Neural progenitor cell (in vitro differentiated cells): ENCODE measurements at regions not wholly inside any gene's neighbourhood (a gene's known extent, or its start where the extent isn't known, plus 50 kb on each side); places are given as distances from the start of the nearest gene placed in this dataset.
"Not testable (repeated sequence)": the region's sequence is repeated elsewhere in the genome, so short reads cannot be mapped to it uniquely, and the experiment has no call there.

ENCODE experiments used
- DNase-seq: peaks from one replicate; pipeline ENCODE4 v3.0.0-alpha.2; 2016; ENCODE audit warnings: low spot score
- H2AFZ ChIP-seq: fragments of 200-600 bp; sonication (generic); replicated peaks from 2 replicates; pipeline ENCODE4 v1.6.1; 2016; ENCODE audit warnings: antibody characterized with exemption
- H3F3A ChIP-seq: fragments of 200-600 bp; sonication (generic); 2 replicates; pipeline ENCODE4 v1.6.1; 2016; ENCODE audit warnings: antibody characterized with exemption, low read depth
- H3K27ac ChIP-seq: fragments of 200-600 bp; sonication (generic); 2 replicates; pipeline ENCODE4 v1.5.1; 2016; ENCODE audit warnings: mild to moderate bottlenecking
- H3K27me3 ChIP-seq: fragments of 200-600 bp; sonication (generic); 2 replicates; pipeline ENCODE4 v1.6.1; 2016; ENCODE audit warnings: mild to moderate bottlenecking, moderate library complexity
- H3K36me3 ChIP-seq: fragments of 200-600 bp; sonication (generic); 2 replicates; pipeline ENCODE4 v1.5.1; 2016
- H3K4me1 ChIP-seq: fragments of 200-600 bp; sonication (generic); 2 replicates; pipeline ENCODE4 v1.6.1; 2016; ENCODE audit warnings: mixed run types
- H3K4me2 ChIP-seq: fragments of 200-600 bp; sonication (generic); 2 replicates; pipeline ENCODE4 v1.6.1; 2016
- H3K4me3 ChIP-seq: fragments of 200-600 bp; sonication (generic); 2 replicates; pipeline ENCODE4 v1.5.1; 2016
- H3K79me2 ChIP-seq: fragments of 200-600 bp; sonication (generic); 2 replicates; pipeline ENCODE4 v1.6.1; 2016; ENCODE audit warnings: low read depth
- H3K9ac ChIP-seq: fragments of 200-600 bp; sonication (generic); 2 replicates; pipeline ENCODE4 v1.6.1; 2016
- H3K9me3 ChIP-seq: fragments of 200-600 bp; sonication (generic); 2 replicates; pipeline ENCODE4 v1.5.1; 2016; ENCODE audit warnings: low read depth
- H4K20me1 ChIP-seq: fragments of 200-600 bp; sonication (generic); 2 replicates; pipeline ENCODE4 v1.6.1; 2016; ENCODE audit warnings: low read depth
- H3K27ac Mint-ChIP-seq: 3 replicates; pipeline ENCODE4 v1.8.0; 2021; ENCODE audit warnings: mixed read lengths
- H3K27me3 Mint-ChIP-seq: 2 replicates; pipeline ENCODE4 v1.8.0; 2022; ENCODE audit warnings: low read depth, mild to moderate bottlenecking, inconsistent platforms, moderate library complexity, mixed read lengths; ENCODE audit not compliant: insufficient read depth
- H3K36me3 Mint-ChIP-seq: 3 replicates; pipeline ENCODE4 v1.8.0; 2021; ENCODE audit warnings: mixed read lengths
- H3K4me1 Mint-ChIP-seq: 3 replicates; pipeline ENCODE4 v1.8.0; 2021; ENCODE audit warnings: mixed read lengths
- H3K4me3 Mint-ChIP-seq: 3 replicates; pipeline ENCODE4 v1.8.0; 2021; ENCODE audit warnings: mild to moderate bottlenecking, moderate library complexity, mixed read lengths
- H3K9me3 Mint-ChIP-seq: 3 replicates; pipeline ENCODE4 v1.8.0; 2020; ENCODE audit warnings: mixed read lengths
- CTCF ChIP-seq: fragments of 200-600 bp; sonication (generic); IDR thresholded peaks from 2 replicates; pipeline ENCODE4 v1.5.1; 2017; ENCODE audit warnings: antibody characterized with exemption, mild to moderate bottlenecking
- EZH2 ChIP-seq: fragments of 200-600 bp; sonication (generic); IDR thresholded peaks from 2 replicates; pipeline ENCODE4 v1.6.1; 2017; ENCODE audit warnings: antibody characterized with exemption, mild to moderate bottlenecking, moderate library complexity
- EZH2phosphoT487 ChIP-seq: fragments of 200-600 bp; sonication (generic); IDR thresholded peaks from 2 replicates; pipeline ENCODE4 v1.6.1; 2017; ENCODE audit warnings: antibody characterized with exemption

- Histone ChIP-seq H3K36me3 (no peaks in the 10 kb centered on the region), H3K4me1 (no peaks in the 10 kb centered on the region), H4K20me1 (no peaks in the 10 kb centered on the region), H2AFZ (no peak overlapping the region), H3K27ac (no peak overlapping the region), H3K27me3 (no peaks in the 10 kb centered on the region), H3K4me3 (no peak overlapping the region), H3K9ac (no peak overlapping the region), H3K4me2 (no peak overlapping the region), H3K79me2 (no peaks in the 10 kb centered on the region), H3F3A (no peaks in the 10 kb centered on the region), H3K9me3 (no peaks in the 10 kb centered on the region)
- Mint-ChIP-seq H3K4me1 (peaks cover 2% of the 10 kb centered on the region), H3K27me3 (no peaks in the 10 kb centered on the region), H3K4me3 (no peak overlapping the region), H3K36me3 (no peaks in the 10 kb centered on the region), H3K27ac (no peak overlapping the region), H3K9me3 (no peaks in the 10 kb centered on the region)
- DNase-seq = no peak
- TF ChIP-seq EZH2phosphoT487 (no peak), CTCF (no peak), EZH2 (no peak)
Measured at GRCh38 chr15:39031596-39031995, 467.0 kb upstream of the RASGRP1 start.

- Mint-ChIP-seq H3K36me3 (no peaks in the 10 kb centered on the region), H3K4me3 (no peak overlapping the region), H3K9me3 (no peaks in the 10 kb centered on the region), H3K27ac (no peak overlapping the region), H3K4me1 (no peaks in the 10 kb centered on the region), H3K27me3 (no peaks in the 10 kb centered on the region)
- Histone ChIP-seq H3K36me3 (no peaks in the 10 kb centered on the region), H3K27ac (no peak overlapping the region), H3F3A (no peaks in the 10 kb centered on the region), H3K79me2 (no peaks in the 10 kb centered on the region), H3K4me2 (no peak overlapping the region), H4K20me1 (no peaks in the 10 kb centered on the region), H3K9me3 (no peaks in the 10 kb centered on the region), H3K4me1 (no peaks in the 10 kb centered on the region), H3K27me3 (no peaks in the 10 kb centered on the region), H3K4me3 (no peak overlapping the region), H2AFZ (no peak overlapping the region), H3K9ac (no peak overlapping the region)
- DNase-seq = no peak
- TF ChIP-seq EZH2 = no peak
- no peak for TF ChIP-seq CTCF
- TF ChIP-seq EZH2phosphoT487 = no peak
Measured at GRCh38 chr15:39034816-39035215, 470.2 kb upstream of the RASGRP1 start.

GRCh38 chr15:39037611-39038010 lies 473.0 kb upstream of the RASGRP1 start:
- DNase-seq, H3K27ac Mint-ChIP-seq: not testable (repeated sequence)

GRCh38 chr15:39040861-39041260 lies 476.2 kb upstream of the RASGRP1 start:
- Histone ChIP-seq H3K79me2 (no peaks in the 10 kb centered on the region), H3K9me3 (no peaks in the 10 kb centered on the region), H3K27me3 (no peaks in the 10 kb centered on the region), H3K36me3 (no peaks in the 10 kb centered on the region), H3K4me1 (no peaks in the 10 kb centered on the region), H3K4me2 (no peak overlapping the region), H2AFZ (no peak overlapping the region), H4K20me1 (no peaks in the 10 kb centered on the region), H3K9ac (no peak overlapping the region), H3K27ac (no peak overlapping the region), H3F3A (no peaks in the 10 kb centered on the region), H3K4me3 (no peak overlapping the region)
- H3K27me3 Mint-ChIP-seq = no peaks in the 10 kb centered on the region
- H3K36me3 Mint-ChIP-seq = no peaks in the 10 kb centered on the region
- TF ChIP-seq CTCF = no peak
- no peak for TF ChIP-seq EZH2phosphoT487
- no peak for TF ChIP-seq EZH2
- DNase-seq = no peak
- H3K4me3 Mint-ChIP-seq = no peak overlapping the region
- H3K4me1 Mint-ChIP-seq = no peaks in the 10 kb centered on the region
- no peak overlapping the region for H3K27ac Mint-ChIP-seq
- no peaks in the 10 kb centered on the region for H3K9me3 Mint-ChIP-seq

More at GRCh38 chr15:39037611-39038010, 473.0 kb upstream of the RASGRP1 start:
- not testable (repeated sequence) for H2AFZ ChIP-seq, H3K4me1 ChIP-seq, H3K27ac ChIP-seq, H3K79me2 ChIP-seq, H3K9ac ChIP-seq, H3K27me3 Mint-ChIP-seq, H3K4me2 ChIP-seq, H4K20me1 ChIP-seq, H3K36me3 ChIP-seq, H3K36me3 Mint-ChIP-seq, H3K4me3 Mint-ChIP-seq, H3K27me3 ChIP-seq, H3K4me3 ChIP-seq, H3F3A ChIP-seq, H3K4me1 Mint-ChIP-seq, H3K9me3 ChIP-seq, H3K9me3 Mint-ChIP-seq
